GM12865 (cell line): ENCODE measurements at regions not wholly inside any gene's neighbourhood (a gene's known extent, or its start where the extent isn't known, plus 50 kb on each side); places are given as distances from the start of the nearest gene placed in this dataset.

ENCODE experiments used
- DNase-seq: peaks from one replicate; pipeline ENCODE4 v3.0.0; 2010; ENCODE audit warnings: low read depth
- H3K4me3 ChIP-seq: 2 replicates; pipeline ENCODE4 v1.5.1; 2011; ENCODE audit warnings: mild to moderate bottlenecking, low read depth, low read length, control low read depth
- TF ChIP-seq, protein P1 (sequence below): IDR thresholded peaks from 2 replicates; pipeline ENCODE4 v1.5.1; 2011; ENCODE audit warnings: low read length, control low read depth, low read depth, inconsistent platforms; ENCODE audit not compliant: insufficient read depth; ENCODE audit errors: missing control alignments

DNA sequence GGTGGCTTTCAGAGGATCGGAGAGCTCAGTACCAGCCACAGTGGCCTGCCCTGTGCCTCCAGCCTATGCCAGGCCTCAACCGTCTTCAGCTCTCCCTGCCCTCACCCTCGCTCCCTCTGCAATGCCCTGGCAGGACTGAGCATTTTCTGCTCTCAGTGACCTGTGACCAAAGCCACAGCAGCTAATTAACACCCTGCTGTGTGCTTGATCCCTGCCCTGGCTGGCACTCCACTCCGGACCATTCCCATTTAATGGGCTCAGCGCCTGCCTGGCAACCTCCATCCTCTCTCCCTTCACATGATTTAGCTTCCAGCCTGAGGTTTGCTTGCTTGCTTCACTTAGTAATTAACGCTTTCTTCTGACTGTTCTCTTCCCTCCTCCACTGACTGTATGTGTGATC, 287.5 kb downstream of the LRFN2 start:
- TF ChIP-seq, protein P1, sequence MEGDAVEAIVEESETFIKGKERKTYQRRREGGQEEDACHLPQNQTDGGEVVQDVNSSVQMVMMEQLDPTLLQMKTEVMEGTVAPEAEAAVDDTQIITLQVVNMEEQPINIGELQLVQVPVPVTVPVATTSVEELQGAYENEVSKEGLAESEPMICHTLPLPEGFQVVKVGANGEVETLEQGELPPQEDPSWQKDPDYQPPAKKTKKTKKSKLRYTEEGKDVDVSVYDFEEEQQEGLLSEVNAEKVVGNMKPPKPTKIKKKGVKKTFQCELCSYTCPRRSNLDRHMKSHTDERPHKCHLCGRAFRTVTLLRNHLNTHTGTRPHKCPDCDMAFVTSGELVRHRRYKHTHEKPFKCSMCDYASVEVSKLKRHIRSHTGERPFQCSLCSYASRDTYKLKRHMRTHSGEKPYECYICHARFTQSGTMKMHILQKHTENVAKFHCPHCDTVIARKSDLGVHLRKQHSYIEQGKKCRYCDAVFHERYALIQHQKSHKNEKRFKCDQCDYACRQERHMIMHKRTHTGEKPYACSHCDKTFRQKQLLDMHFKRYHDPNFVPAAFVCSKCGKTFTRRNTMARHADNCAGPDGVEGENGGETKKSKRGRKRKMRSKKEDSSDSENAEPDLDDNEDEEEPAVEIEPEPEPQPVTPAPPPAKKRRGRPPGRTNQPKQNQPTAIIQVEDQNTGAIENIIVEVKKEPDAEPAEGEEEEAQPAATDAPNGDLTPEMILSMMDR: no peak
- DNase-seq: no peak

DNA sequence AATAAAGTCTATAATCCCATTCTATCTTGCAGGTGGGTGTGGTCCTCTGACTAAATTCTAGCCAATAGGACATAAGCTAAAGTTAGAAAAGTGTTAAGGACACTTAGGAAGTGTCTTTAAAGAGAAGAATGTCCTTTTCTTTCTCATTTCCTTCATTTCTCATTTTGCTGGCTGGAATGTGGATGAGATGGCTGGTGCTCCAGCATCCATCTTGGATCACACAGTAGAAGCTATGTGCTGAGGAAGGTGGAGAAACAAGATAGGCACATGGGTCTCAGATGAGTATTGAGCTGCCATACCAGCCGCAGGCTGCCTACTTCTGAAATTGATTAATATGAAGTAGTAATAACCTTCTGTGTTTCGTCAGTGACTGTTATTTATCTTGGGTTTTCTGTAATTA, 289.0 kb downstream of the LRFN2 start:
- no peak for DNase-seq
- no peak overlapping the region for H3K4me3 ChIP-seq
- TF ChIP-seq, protein P1: no peak

More for the DNA sequence above, 287.5 kb downstream of the LRFN2 start:
- H3K4me3 ChIP-seq: no peak overlapping the region

DNA sequence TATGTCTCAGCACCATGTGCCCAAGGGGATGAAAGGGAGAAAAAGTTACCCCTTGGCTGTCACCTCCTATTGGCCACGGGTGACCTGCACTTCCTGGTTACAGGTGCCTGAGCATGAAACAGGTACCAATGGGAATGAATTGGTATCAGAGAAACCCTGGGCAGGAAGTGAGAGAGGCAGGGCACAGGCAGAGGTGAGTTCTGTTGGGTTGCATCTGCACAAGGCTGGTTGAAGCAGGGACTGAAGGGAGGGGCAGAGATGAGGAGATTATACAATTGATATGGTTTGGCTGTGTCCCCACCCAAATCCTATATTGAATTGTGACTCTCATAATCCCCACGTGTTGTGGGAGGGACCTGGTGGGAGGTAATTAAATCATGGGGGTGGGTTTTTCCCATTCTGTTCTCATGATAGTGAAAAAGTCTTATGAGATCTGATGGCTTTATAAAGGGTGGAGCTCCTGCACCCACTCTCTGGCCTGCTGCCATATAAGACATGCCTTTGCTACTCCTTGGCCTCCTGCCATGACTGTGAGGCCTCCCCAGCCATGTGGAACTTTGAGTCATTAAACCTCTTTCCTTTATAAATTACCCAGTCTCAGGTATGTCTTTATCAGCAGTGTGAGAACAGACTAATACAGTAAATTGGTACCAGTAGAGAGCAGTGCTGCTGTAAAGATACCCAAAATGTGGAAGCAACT, 291.8 kb downstream of the LRFN2 start:
- no peak for DNase-seq
- TF ChIP-seq, protein P1: no peak

DNA sequence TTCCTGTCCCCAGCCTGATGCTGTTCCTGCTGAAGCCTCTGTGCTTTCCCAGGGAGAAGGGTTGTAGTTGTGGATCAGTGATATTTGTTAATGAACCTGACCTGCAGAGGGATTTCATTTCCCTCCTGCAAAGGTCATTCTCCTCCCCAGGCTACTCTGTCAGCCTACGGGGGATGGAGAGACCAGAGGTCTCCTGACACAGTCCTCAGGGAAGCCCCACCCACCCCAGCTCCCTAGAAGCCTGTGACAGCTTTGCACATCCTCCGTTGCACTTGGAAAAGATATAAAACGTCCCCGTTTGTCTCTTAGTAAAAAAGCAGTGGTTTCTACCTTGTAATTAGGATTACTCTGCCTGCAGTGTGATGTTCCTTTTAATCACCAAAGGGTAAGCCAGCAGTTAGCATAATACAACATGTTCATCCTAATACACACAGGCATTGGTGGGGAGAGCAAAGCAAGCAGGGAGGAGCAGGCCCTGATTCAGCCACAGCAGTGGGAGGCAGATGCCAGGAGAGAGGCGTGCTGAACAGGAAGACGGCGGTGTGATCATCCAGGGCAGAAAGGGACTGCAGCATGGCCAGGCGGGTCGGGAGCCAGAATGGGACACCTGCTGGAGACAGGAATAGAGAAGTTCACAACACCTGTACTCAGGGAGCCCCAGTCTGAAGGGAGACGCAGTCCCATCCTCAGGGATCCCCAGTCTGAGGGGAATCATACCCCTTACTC, 293.5 kb downstream of the LRFN2 start:
- DNase-seq: no peak
- TF ChIP-seq, protein P1: no peak
- no peak overlapping the region for H3K4me3 ChIP-seq

More for the DNA sequence above, 291.8 kb downstream of the LRFN2 start:
- no peak overlapping the region for H3K4me3 ChIP-seq

DNA sequence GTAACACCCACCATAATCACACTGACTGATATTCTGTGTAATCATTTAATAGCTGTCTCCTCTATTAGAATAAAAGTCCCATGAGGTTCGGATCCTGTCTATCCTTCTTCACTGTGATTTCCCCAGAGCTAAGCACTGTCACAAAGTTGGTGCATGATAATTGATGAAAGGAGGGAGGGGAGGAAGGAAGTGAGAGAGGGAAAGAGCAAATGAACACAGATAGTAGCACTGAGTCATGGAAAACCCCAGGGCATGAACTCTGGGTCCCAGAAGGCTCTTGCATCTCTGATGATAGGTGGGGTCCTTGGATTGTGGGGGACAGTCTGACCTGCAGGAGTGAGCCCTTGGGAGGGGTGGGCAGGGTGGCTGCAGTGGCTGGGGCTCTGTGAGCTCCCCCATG, 294.1 kb downstream of the LRFN2 start:
- DNase-seq: no peak
- TF ChIP-seq, protein P1: no peak
- no peak overlapping the region for H3K4me3 ChIP-seq

DNA sequence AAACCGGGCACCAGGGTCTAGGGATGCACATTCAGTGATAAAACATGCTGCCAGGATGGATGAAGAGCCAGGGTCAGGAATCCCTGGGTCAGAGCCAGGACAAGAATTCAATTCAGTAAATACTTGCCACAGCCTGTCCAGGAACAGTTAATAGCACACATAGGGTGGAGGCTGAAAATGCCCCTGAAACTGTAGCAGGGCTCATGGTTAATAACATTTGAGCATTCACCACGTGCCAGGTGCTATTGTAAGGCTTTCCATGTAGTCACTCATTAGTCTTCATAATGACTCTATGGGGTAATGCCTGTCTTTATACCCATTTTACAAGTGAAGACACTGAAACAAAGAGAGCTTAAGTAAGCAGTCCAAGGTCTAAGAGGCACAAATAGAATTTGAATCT, 296.3 kb downstream of the LRFN2 start:
- DNase-seq: no peak
- TF ChIP-seq, protein P1: no peak
- no peak overlapping the region for H3K4me3 ChIP-seq
